ENCODE measurements at regions not wholly inside any gene's neighbourhood (a gene's known extent, or its start where the extent isn't known, plus 50 kb on each side); places are given as distances from the start of the nearest gene placed in this dataset.

DNA sequence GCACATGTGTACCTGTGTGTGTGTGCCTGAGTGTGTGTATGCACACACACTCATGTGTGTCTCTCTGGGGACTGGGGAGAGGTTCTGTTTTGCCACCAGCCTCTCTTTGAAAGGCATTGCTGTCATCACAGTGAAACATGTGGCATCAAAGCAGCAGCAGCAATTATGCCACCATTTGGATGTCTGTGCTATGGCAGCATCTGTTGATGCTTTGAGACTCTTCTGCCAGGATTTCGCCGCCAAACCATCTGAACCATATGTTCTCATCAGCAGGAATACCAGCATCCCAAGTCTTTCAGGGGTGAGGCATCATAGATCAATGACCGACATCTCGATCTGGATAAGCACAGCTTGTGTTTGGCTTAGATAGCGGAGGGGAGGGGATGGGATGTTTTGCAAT is 168.6 kb downstream of the FAT3 start:
- no peak for TF ChIP-seq YY1 (IDR thresholded peaks at IDR 0.05; ENCODE audit: low read depth)
- no peak for TF ChIP-seq TAF1 (IDR thresholded peaks at IDR 0.05; ENCODE audit: low read depth)
- no peak for TF ChIP-seq REST (IDR thresholded peaks at IDR 0.05; ENCODE audit: low read depth)
- TF ChIP-seq MAX (IDR thresholded peaks at IDR 0.05): no peak
- TF ChIP-seq TCF12 (IDR thresholded peaks at IDR 0.05; ENCODE audit: low read depth): no peak
- TF ChIP-seq EP300 (IDR thresholded peaks at IDR 0.05; ENCODE audit: borderline replicate concordance): no peak
